ENCODE measurements at regions not wholly inside any gene's neighbourhood (a gene's known extent, or its start where the extent isn't known, plus 50 kb on each side); places are given as distances from the start of the nearest gene placed in this dataset.

GRCh38 chr2:211070547-211070946, 514.1 kb downstream of the CPS1 start:
- DNase-seq: no peak

GRCh38 chr2:211077216-211077767, 520.9 kb downstream of the CPS1 start:
- DNase-seq: no peak

GRCh38 chr2:211084352-211084751, 528.0 kb downstream of the CPS1 start:
- no peak for DNase-seq

- no peak for DNase-seq
These were observed 528.8 kb downstream of the CPS1 start for GRCh38 chr2:211085056-211085680.

- DNase-seq: no peak
These were observed 529.6 kb downstream of the CPS1 start for GRCh38 chr2:211086049-211086448.

GRCh38 chr2:211089127-211089526, 532.7 kb downstream of the CPS1 start:
- no peak for DNase-seq

GRCh38 chr2:211093743-211094303, 537.4 kb downstream of the CPS1 start:
- no peak for DNase-seq

- DNase-seq: no peak
These were observed 547.6 kb downstream of the CPS1 start for GRCh38 chr2:211103989-211104388.

GRCh38 chr2:211113334-211114175, 557.2 kb downstream of the CPS1 start:
- no peak for DNase-seq

GRCh38 chr2:211114826-211115455, 558.5 kb downstream of the CPS1 start:
- DNase-seq: no peak

- no peak for DNase-seq
These were observed 560.6 kb downstream of the CPS1 start for GRCh38 chr2:211117026-211117425.

- DNase-seq: no peak
These were observed 569.9 kb downstream of the CPS1 start for GRCh38 chr2:211126256-211126655.

GRCh38 chr2:211127501-211127900, 571.1 kb downstream of the CPS1 start:
- DNase-seq: no peak

GRCh38 chr2:211128287-211128686, 571.9 kb downstream of the CPS1 start:
- DNase-seq: no peak

GRCh38 chr2:211129798-211130197, 573.4 kb downstream of the CPS1 start:
- DNase-seq: no peak

- no peak for DNase-seq
These were observed 575.6 kb downstream of the CPS1 start for GRCh38 chr2:211132046-211132445.

GRCh38 chr2:211132573-211132972, 576.2 kb downstream of the CPS1 start:
- DNase-seq: no peak

GRCh38 chr2:211133766-211134165, 577.4 kb downstream of the CPS1 start:
- no peak for DNase-seq

- no peak for DNase-seq
These were observed 582.2 kb downstream of the CPS1 start for GRCh38 chr2:211138551-211138950.

GRCh38 chr2:211141646-211142045, 585.2 kb downstream of the CPS1 start:
- no peak for DNase-seq

- DNase-seq: no peak
These were observed 587.7 kb downstream of the CPS1 start for GRCh38 chr2:211144078-211144477.

GRCh38 chr2:211144974-211145665, 588.7 kb downstream of the CPS1 start:
- DNase-seq: no peak

GRCh38 chr2:211149731-211150130, 593.3 kb downstream of the CPS1 start:
- no peak for DNase-seq
